ENCODE measurements at regions not wholly inside any gene's neighbourhood (a gene's known extent, or its start where the extent isn't known, plus 50 kb on each side); places are given as distances from the start of the nearest gene placed in this dataset.
A peak's percentile ranks its signal among the peaks of the same experiment; 100 is the strongest.
"Not testable (repeated sequence)": the region's sequence is repeated elsewhere in the genome, so short reads cannot be mapped to it uniquely, and the experiment has no call there.

DNA sequence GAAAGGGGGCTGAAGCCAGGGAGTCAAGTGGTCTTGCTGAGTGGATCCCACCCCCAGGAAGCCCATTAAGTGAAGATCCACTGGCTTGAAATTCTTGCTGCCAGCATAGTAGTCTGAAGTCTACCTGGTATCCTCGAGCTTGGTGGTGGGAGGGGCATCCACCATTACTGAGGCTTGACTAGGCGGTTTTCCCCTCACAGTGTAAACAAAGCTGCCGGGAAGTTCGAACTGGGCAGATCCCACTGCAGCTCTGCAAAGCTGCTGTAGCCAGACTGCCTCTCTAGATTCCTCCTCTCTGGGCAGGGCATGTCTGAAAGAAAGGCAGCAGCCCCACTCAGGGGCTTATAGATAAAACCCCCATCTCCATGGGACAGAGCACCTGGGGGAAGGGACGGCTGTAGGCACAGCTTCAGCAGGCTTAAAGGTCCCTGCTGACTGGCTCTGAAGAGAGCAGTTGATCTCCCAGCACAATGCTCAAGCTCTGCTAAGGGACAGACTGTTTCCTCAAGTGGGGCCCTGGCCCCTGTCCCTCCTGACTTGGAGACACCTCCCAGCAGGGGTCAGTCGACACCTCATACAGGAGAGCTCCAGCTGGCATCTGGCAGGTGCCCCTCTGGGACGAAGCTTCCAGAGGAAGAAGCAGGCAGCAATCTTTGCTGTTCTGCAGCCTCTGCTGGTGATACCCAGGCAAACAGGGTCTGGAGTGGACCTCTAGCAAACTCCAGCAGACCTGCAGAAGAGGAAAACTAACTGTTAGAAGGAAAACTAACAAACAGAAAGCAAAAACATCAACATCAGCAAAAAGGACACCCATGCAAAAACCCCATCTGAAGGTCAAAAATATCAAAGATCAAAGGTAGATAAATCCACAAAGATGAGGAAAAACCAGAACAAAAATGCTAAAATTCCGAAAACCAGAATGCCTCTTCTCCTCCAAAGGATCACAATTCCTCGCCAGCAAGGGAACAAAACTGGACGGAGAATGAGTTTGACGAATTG lies 140.6 kb downstream of the FAM170A start:
- dilution Hi-C loops (cut with HindIII; ENCODE audit: low sequenced_read_pairs, unreplicated experiment); DNase-seq; H3K27ac ChIP-seq (ENCODE audit: insufficient read depth, low read length); H3K9me1 ChIP-seq (ENCODE audit: insufficient read depth, low read length); H3K18ac ChIP-seq (ENCODE audit: low read depth, low read length); H2BK5ac ChIP-seq (ENCODE audit: low read depth, low read length, poor library complexity, severe bottlenecking); H4K20me1 ChIP-seq (ENCODE audit: insufficient read depth, low read length); H2BK20ac ChIP-seq (ENCODE audit: low read depth, low read length); H3K4me3 ChIP-seq (ENCODE audit: insufficient read depth, low read depth, low read length); H3K9me3 ChIP-seq (ENCODE audit: control insufficient read depth, insufficient read depth, low read length); H3K23ac ChIP-seq (ENCODE audit: low read depth, low read length); ATAC-seq (ENCODE audit: low read depth); H4K5ac ChIP-seq (ENCODE audit: low read depth, low read length); H4K8ac ChIP-seq (ENCODE audit: low read depth in 2 of 2, low read length in 2 of 2); H3K79me1 ChIP-seq (ENCODE audit: low read depth in 1 of 2, low read length in 2 of 2); H2AK9ac ChIP-seq (replicated peaks; ENCODE audit: low read depth, low read length, poor library complexity); BruUV-seq (replicated peaks); POLR2A ChIA-PET (ENCODE audit: unreplicated experiment); H4K91ac ChIP-seq (ENCODE audit: insufficient read depth, low read depth, low read length); H3K4me2 ChIP-seq (ENCODE audit: low read depth, low read length); H3K36me3 ChIP-seq (ENCODE audit: control insufficient read depth, insufficient read depth, low read length); CTCF ChIA-PET; H2AK5ac ChIP-seq (ENCODE audit: low read depth, low read length); in situ Hi-C loops (cut with MboI; ENCODE audit: low sequenced_read_pairs); H3K56ac ChIP-seq (ENCODE audit: extremely low read depth, insufficient read depth, low read length); H2BK15ac ChIP-seq (ENCODE audit: low read depth, low read length); H3K14ac ChIP-seq (replicated peaks; ENCODE audit: low read depth, low read length); H3K4ac ChIP-seq (ENCODE audit: low read depth, low read length); H2BK120ac ChIP-seq (ENCODE audit: low read depth, low read length); intact Hi-C loops (cut with micrococcal nuclease); H3K4me1 ChIP-seq (ENCODE audit: control insufficient read depth, insufficient read depth, low read length); H3K27me3 ChIP-seq (ENCODE audit: control insufficient read depth, insufficient read depth, low read length); H2AFZ ChIP-seq (replicated peaks; ENCODE audit: low read length, poor library complexity); H3K9ac ChIP-seq (ENCODE audit: low read depth, low read length): not testable (repeated sequence)
- WGBS, 2 experiments (ENCODE audit: extremely low coverage in 2 of 2, insufficient read length in 1 of 2), result no CpG with 5 or more reads among the region's 11 CpGs
- peak; percentile 33; the same call in 1 of the 2 replicates for TF ChIP-seq MAFK (IDR thresholded peaks at IDR 0.05; ENCODE audit: low read depth, low read length)

DNA sequence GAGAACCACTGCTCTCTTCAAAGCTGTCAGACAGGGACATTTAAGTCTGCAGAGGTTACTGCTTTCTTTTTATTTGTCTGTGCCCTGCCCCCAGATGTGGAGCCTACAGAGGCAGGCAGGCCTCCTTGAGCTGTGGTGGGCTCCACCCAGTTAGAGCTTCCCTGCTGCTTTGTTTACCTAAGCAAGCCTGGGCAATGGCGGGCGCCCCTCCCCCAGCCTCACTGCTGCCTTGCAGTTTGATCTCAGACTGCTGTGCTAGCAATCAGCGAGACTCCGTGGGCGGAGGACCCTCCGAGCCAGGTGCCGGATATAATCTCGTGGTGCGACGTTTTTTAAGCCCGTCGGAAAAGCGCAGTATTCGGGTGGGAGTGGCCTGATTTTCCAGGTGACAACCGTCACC lies 150.8 kb downstream of the FAM170A start:
- CTCF ChIA-PET, result not testable (repeated sequence)

More for the DNA sequence above, 150.8 kb downstream of the FAM170A start:
- H2BK20ac ChIP-seq (ENCODE audit: low read depth, low read length); H4K5ac ChIP-seq (ENCODE audit: low read depth, low read length); H2BK5ac ChIP-seq (ENCODE audit: low read depth, low read length, poor library complexity, severe bottlenecking); H3K4me1 ChIP-seq (ENCODE audit: control insufficient read depth, insufficient read depth, low read length); DNase-seq; H3K9ac ChIP-seq (ENCODE audit: low read depth, low read length); H3K4me3 ChIP-seq (ENCODE audit: insufficient read depth, low read depth, low read length); BruUV-seq (replicated peaks); H3K79me1 ChIP-seq (ENCODE audit: low read depth in 1 of 2, low read length in 2 of 2); POLR2A ChIA-PET (ENCODE audit: unreplicated experiment); H2BK120ac ChIP-seq (ENCODE audit: low read depth, low read length); intact Hi-C loops (cut with micrococcal nuclease); H2AK5ac ChIP-seq (ENCODE audit: low read depth, low read length); H3K23ac ChIP-seq (ENCODE audit: low read depth, low read length); H3K56ac ChIP-seq (ENCODE audit: extremely low read depth, insufficient read depth, low read length); H2BK15ac ChIP-seq (ENCODE audit: low read depth, low read length); H2AFZ ChIP-seq (replicated peaks; ENCODE audit: low read length, poor library complexity); H3K9me3 ChIP-seq (ENCODE audit: control insufficient read depth, insufficient read depth, low read length); H3K36me3 ChIP-seq (ENCODE audit: control insufficient read depth, insufficient read depth, low read length); H3K9me1 ChIP-seq (ENCODE audit: insufficient read depth, low read length); H3K27ac ChIP-seq (ENCODE audit: insufficient read depth, low read length); H3K18ac ChIP-seq (ENCODE audit: low read depth, low read length); H3K27me3 ChIP-seq (ENCODE audit: control insufficient read depth, insufficient read depth, low read length); H4K91ac ChIP-seq (ENCODE audit: insufficient read depth, low read depth, low read length); H3K14ac ChIP-seq (replicated peaks; ENCODE audit: low read depth, low read length); H4K8ac ChIP-seq (ENCODE audit: low read depth in 2 of 2, low read length in 2 of 2); in situ Hi-C loops (cut with MboI; ENCODE audit: low sequenced_read_pairs); H3K4me2 ChIP-seq (ENCODE audit: low read depth, low read length); ATAC-seq (ENCODE audit: low read depth); H3K4ac ChIP-seq (ENCODE audit: low read depth, low read length); H4K20me1 ChIP-seq (ENCODE audit: insufficient read depth, low read length); H2AK9ac ChIP-seq (replicated peaks; ENCODE audit: low read depth, low read length, poor library complexity); dilution Hi-C loops (cut with HindIII; ENCODE audit: low sequenced_read_pairs, unreplicated experiment): not testable (repeated sequence)
- 88% methylated on average over 12 of the region's 15 CpGs; no CpG with 5 or more reads in 1 of the 2 experiments for WGBS, 2 experiments (ENCODE audit: extremely low coverage in 2 of 2, insufficient read length in 1 of 2)
